Smooth muscle cell (in vitro differentiated cells): ENCODE measurements at regions not wholly inside any gene's neighbourhood (a gene's known extent, or its start where the extent isn't known, plus 50 kb on each side); places are given as distances from the start of the nearest gene placed in this dataset.
"Not testable (repeated sequence)": the region's sequence is repeated elsewhere in the genome, so short reads cannot be mapped to it uniquely, and the experiment has no call there.

Experiments
- DNase-seq: peaks from one replicate; lab custom pipeline; 2025; ENCODE audit not compliant: unreplicated experiment; lab: John Stamatoyannopoulos, UW
- H2AFZ ChIP-seq: fragments of 200-600 bp; sonication (generic); 2 replicates; pipeline ENCODE4 v1.6.0; 2016; ENCODE audit warnings: antibody characterized with exemption, low read depth, mild to moderate bottlenecking
- H3F3A ChIP-seq: fragments of 200-600 bp; sonication (generic); 2 replicates; pipeline ENCODE4 v1.6.0; 2017; ENCODE audit warnings: antibody characterized with exemption, low read depth
- H3K27ac ChIP-seq: fragments of 200-600 bp; sonication (generic); 2 replicates; pipeline ENCODE4 v1.5.1; 2016; ENCODE audit warnings: low read depth, mild to moderate bottlenecking
- H3K27me3 ChIP-seq: fragments of 200-600 bp; sonication (generic); 2 replicates; pipeline ENCODE4 v1.6.1; 2016; ENCODE audit warnings: low read depth, mild to moderate bottlenecking
- H3K36me3 ChIP-seq: fragments of 200-600 bp; sonication (generic); 2 replicates; pipeline ENCODE4 v1.5.1; 2016; ENCODE audit warnings: low read depth
- H3K4me1 ChIP-seq: fragments of 200-600 bp; sonication (generic); 2 replicates; pipeline ENCODE4 v1.5.1; 2016; ENCODE audit warnings: low read depth
- H3K4me2 ChIP-seq: fragments of 200-600 bp; sonication (generic); 2 replicates; pipeline ENCODE4 v1.6.0; 2016; ENCODE audit warnings: mild to moderate bottlenecking
- H3K4me3 ChIP-seq: fragments of 200-600 bp; sonication (generic); 2 replicates; pipeline ENCODE4 v1.5.1; 2016; ENCODE audit warnings: mild to moderate bottlenecking
- H3K79me2 ChIP-seq: fragments of 200-600 bp; sonication (generic); 2 replicates; pipeline ENCODE4 v1.6.0; 2016; ENCODE audit warnings: low read depth, mild to moderate bottlenecking
- H3K9ac ChIP-seq: fragments of 200-600 bp; sonication (generic); 2 replicates; pipeline ENCODE4 v1.6.0; 2016; ENCODE audit warnings: low read depth
- H3K9me3 ChIP-seq: fragments of 200-600 bp; sonication (generic); replicated peaks from 2 replicates; pipeline ENCODE4 v1.5.1; 2016; ENCODE audit warnings: low read depth
- H4K20me1 ChIP-seq: fragments of 200-600 bp; sonication (generic); 2 replicates; pipeline ENCODE4 v1.6.0; 2016; ENCODE audit warnings: low read depth
- CTCF ChIP-seq: fragments of 200-600 bp; sonication (generic); IDR thresholded peaks from 2 replicates; pipeline ENCODE4 v1.5.1; 2017; ENCODE audit warnings: borderline replicate concordance, mild to moderate bottlenecking, antibody characterized with exemption; ENCODE audit not compliant: insufficient read depth, poor library complexity, severe bottlenecking
- WGBS: methylation state at CpG from one replicate; pipeline ENCODE4 v1.1.7; 2016; ENCODE audit warnings: low lambda C conversion rate; 5-methylcytosine and 5-hydroxymethylcytosine counted together

- H3K9me3 ChIP-seq = no peaks in the 10 kb centered on the region
- no peak overlapping the region for H3K9ac ChIP-seq
- 86% methylated on average over 3 of the region's 3 CpGs for WGBS
- H3K27me3 ChIP-seq = no peaks in the 10 kb centered on the region
- no peak overlapping the region for H3K4me2 ChIP-seq
- H2AFZ ChIP-seq = no peak overlapping the region
- H3K79me2 ChIP-seq = no peaks in the 10 kb centered on the region
- DNase-seq = no peak
- no peak for TF ChIP-seq CTCF
- no peak overlapping the region for H3K27ac ChIP-seq
- no peak overlapping the region for H3K4me3 ChIP-seq
- no peaks in the 10 kb centered on the region for H4K20me1 ChIP-seq
- no peaks in the 10 kb centered on the region for H3K36me3 ChIP-seq
- H3K4me1 ChIP-seq = no peaks in the 10 kb centered on the region
- no peaks in the 10 kb centered on the region for H3F3A ChIP-seq
These were observed 192.4 kb downstream of the CCNG2 start for GRCh38 chr4:77349364-77349763.

- Histone ChIP-seq H3K4me3 (no peak overlapping the region), H3F3A (no peaks in the 10 kb centered on the region), H3K9me3 (no peaks in the 10 kb centered on the region), H3K9ac (no peak overlapping the region), H3K27ac (no peak overlapping the region), H3K79me2 (no peaks in the 10 kb centered on the region), H3K27me3 (no peaks in the 10 kb centered on the region), H3K4me1 (no peaks in the 10 kb centered on the region), H3K4me2 (no peak overlapping the region), H3K36me3 (no peaks in the 10 kb centered on the region), H2AFZ (no peak overlapping the region), H4K20me1 (no peaks in the 10 kb centered on the region)
- WGBS = 75% methylated on average over 1 of the region's 1 CpG
- DNase-seq = no peak
- no peak for TF ChIP-seq CTCF
These were observed 192.8 kb downstream of the CCNG2 start for GRCh38 chr4:77349796-77350195.

GRCh38 chr4:77352192-77352591 is 195.2 kb downstream of the CCNG2 start:
- TF ChIP-seq CTCF = no peak
- 89% methylated on average over 1 of the region's 1 CpG for WGBS
- Histone ChIP-seq H3K36me3 (no peaks in the 10 kb centered on the region), H4K20me1 (no peaks in the 10 kb centered on the region), H3F3A (no peaks in the 10 kb centered on the region), H3K27ac (no peak overlapping the region), H3K4me3 (no peak overlapping the region), H3K9ac (no peak overlapping the region), H3K79me2 (no peaks in the 10 kb centered on the region), H2AFZ (no peak overlapping the region), H3K9me3 (no peaks in the 10 kb centered on the region), H3K27me3 (no peaks in the 10 kb centered on the region), H3K4me2 (no peak overlapping the region), H3K4me1 (no peaks in the 10 kb centered on the region)
- DNase-seq = no peak

GRCh38 chr4:77353724-77354315 is 196.8 kb downstream of the CCNG2 start:
- H4K20me1 ChIP-seq = not testable (repeated sequence)

More at GRCh38 chr4:77353724-77354315, 196.8 kb downstream of the CCNG2 start:
- H3K27me3 ChIP-seq, H3K9ac ChIP-seq, H3F3A ChIP-seq, H3K27ac ChIP-seq, H3K4me2 ChIP-seq, H3K9me3 ChIP-seq, H2AFZ ChIP-seq, DNase-seq, H3K79me2 ChIP-seq, H3K4me1 ChIP-seq, H3K4me3 ChIP-seq, H3K36me3 ChIP-seq: not testable (repeated sequence)
- 63% methylated on average over 5 of the region's 5 CpGs for WGBS
- peak; percentile 14 for TF ChIP-seq CTCF
